Kidney glomerular epithelial cell (primary cell): ENCODE measurements at regions not wholly inside any gene's neighbourhood (a gene's known extent, or its start where the extent isn't known, plus 50 kb on each side); places are given as distances from the start of the nearest gene placed in this dataset.
"Not testable (repeated sequence)": the region's sequence is repeated elsewhere in the genome, so short reads cannot be mapped to it uniquely, and the experiment has no call there.

ENCODE experiments used
- DNase-seq: peaks from one replicate; lab custom pipeline; 2025; lab: John Stamatoyannopoulos, UW

- DNase-seq, result no peak
Observed at GRCh38 chr4:125262502-125262901, 52.3 kb upstream of the FAT4 start.

- DNase-seq, result no peak
Observed at GRCh38 chr4:125262079-125262478, 52.7 kb upstream of the FAT4 start.

- no peak for DNase-seq
Observed at GRCh38 chr4:125254106-125254505, 60.6 kb upstream of the FAT4 start.

GRCh38 chr4:125244848-125245450, 69.8 kb upstream of the FAT4 start:
- peak; percentile 34 for DNase-seq

- DNase-seq, result no peak
Observed at GRCh38 chr4:125243789-125244397, 70.9 kb upstream of the FAT4 start.

- no peak for DNase-seq
Observed at GRCh38 chr4:125235971-125236370, 78.8 kb upstream of the FAT4 start.

GRCh38 chr4:125231661-125232060, 83.1 kb upstream of the FAT4 start:
- DNase-seq, result no peak

GRCh38 chr4:125229596-125230058, 85.1 kb upstream of the FAT4 start:
- DNase-seq, result no peak

GRCh38 chr4:125225806-125226205, 88.9 kb upstream of the FAT4 start:
- peak; percentile 8 for DNase-seq

GRCh38 chr4:125200556-125200955, 114.2 kb upstream of the FAT4 start:
- no peak for DNase-seq

GRCh38 chr4:125198916-125199315, 115.8 kb upstream of the FAT4 start:
- DNase-seq, result no peak

GRCh38 chr4:125191874-125192459, 122.8 kb upstream of the FAT4 start:
- not testable (repeated sequence) for DNase-seq

GRCh38 chr4:125191232-125191631, 123.5 kb upstream of the FAT4 start:
- no peak for DNase-seq

- DNase-seq, result peak; percentile 38
Observed at GRCh38 chr4:125187226-125188176, 127.3 kb upstream of the FAT4 start.

GRCh38 chr4:125184116-125184515, 130.6 kb upstream of the FAT4 start:
- DNase-seq, result no peak

GRCh38 chr4:125181804-125182203, 133.0 kb upstream of the FAT4 start:
- DNase-seq, result no peak

GRCh38 chr4:125179727-125180126, 135.0 kb upstream of the FAT4 start:
- no peak for DNase-seq

- no peak for DNase-seq
Observed at GRCh38 chr4:125169192-125169591, 145.6 kb upstream of the FAT4 start.

- peak; percentile 17 for DNase-seq
Observed at GRCh38 chr4:125168531-125168930, 146.2 kb upstream of the FAT4 start.

GRCh38 chr4:125166012-125166411, 148.7 kb upstream of the FAT4 start:
- not testable (repeated sequence) for DNase-seq

GRCh38 chr4:125159001-125159400, 155.8 kb upstream of the FAT4 start:
- DNase-seq, result no peak

GRCh38 chr4:125155251-125155650, 159.5 kb upstream of the FAT4 start:
- no peak for DNase-seq
